ENCODE measurements at regions not wholly inside any gene's neighbourhood (a gene's known extent, or its start where the extent isn't known, plus 50 kb on each side); places are given as distances from the start of the nearest gene placed in this dataset.

DNA sequence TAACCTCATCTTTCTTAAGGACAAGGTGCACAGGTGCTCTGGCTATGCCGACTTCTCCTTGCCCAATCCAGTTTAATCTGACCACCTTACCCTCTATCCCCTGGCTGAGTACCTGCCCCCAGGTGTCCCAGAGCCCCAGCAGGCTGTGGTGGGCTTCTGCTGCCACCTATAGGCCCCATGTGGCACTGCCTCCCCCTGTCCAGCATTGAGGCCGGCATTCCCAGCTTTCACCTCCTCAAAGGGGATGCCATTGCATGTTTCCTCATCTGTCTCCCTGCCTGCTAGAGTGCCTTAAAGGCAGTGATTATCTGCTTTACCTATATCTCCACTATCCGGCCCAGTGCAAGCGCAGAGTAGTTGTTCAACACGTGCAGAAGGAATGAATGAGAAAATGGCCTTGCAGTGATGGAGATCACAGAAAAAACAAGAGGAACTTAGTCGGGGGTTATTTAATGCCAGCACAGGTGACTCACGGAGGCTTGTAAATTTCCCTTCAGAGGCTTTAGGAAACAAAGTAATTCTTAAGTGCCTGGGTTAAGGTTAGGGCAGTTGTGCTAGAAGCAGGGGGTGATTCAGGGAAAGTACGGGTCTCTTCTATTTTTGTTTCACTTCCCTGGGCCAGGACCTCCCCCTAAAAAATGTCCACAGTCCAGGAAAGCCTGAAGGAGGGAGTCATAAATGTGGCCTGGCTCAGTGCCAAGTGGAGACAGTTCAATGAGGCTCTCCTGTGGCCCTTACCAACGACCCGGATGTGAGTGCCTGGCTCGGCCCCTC lies 131.8 kb upstream of the NGF start:
- TF ChIP-seq, protein P1, sequence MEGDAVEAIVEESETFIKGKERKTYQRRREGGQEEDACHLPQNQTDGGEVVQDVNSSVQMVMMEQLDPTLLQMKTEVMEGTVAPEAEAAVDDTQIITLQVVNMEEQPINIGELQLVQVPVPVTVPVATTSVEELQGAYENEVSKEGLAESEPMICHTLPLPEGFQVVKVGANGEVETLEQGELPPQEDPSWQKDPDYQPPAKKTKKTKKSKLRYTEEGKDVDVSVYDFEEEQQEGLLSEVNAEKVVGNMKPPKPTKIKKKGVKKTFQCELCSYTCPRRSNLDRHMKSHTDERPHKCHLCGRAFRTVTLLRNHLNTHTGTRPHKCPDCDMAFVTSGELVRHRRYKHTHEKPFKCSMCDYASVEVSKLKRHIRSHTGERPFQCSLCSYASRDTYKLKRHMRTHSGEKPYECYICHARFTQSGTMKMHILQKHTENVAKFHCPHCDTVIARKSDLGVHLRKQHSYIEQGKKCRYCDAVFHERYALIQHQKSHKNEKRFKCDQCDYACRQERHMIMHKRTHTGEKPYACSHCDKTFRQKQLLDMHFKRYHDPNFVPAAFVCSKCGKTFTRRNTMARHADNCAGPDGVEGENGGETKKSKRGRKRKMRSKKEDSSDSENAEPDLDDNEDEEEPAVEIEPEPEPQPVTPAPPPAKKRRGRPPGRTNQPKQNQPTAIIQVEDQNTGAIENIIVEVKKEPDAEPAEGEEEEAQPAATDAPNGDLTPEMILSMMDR (IDR thresholded peaks at IDR 0.05), result peak in 3 of 4 experiments; percentile 64 to 90 (median 74)
- no peak for TF ChIP-seq POLR2A (IDR thresholded peaks at IDR 0.05)
- TF ChIP-seq POLR2AphosphoS5 (IDR thresholded peaks at IDR 0.05), result no peak
